NT2/D1 (cell line): ENCODE measurements at regions not wholly inside any gene's neighbourhood (a gene's known extent, or its start where the extent isn't known, plus 50 kb on each side); places are given as distances from the start of the nearest gene placed in this dataset.
"Not testable (repeated sequence)": the region's sequence is repeated elsewhere in the genome, so short reads cannot be mapped to it uniquely, and the experiment has no call there.

Experiments
- DNase-seq: peaks from one replicate; pipeline ENCODE4 v3.0.0-alpha.2; 2011; ENCODE audit warnings: low read depth, low spot score
- H3K27me3 ChIP-seq: 2 replicates; pipeline ENCODE4 v1.6.0; 2011; ENCODE audit warnings: mild to moderate bottlenecking; ENCODE audit not compliant: insufficient read length, insufficient read depth
- H3K36me3 ChIP-seq: 2 replicates; pipeline ENCODE4 v1.6.1; 2011; ENCODE audit warnings: mild to moderate bottlenecking, low read length, mixed read lengths; ENCODE audit not compliant: insufficient read depth, insufficient read length
- H3K4me1 ChIP-seq: 2 replicates; pipeline ENCODE4 v1.5.1; 2011; ENCODE audit not compliant: insufficient read depth, insufficient read length
- H3K4me3 ChIP-seq: 2 replicates; pipeline ENCODE4 v1.5.1; 2011; ENCODE audit warnings: low read depth; ENCODE audit not compliant: insufficient read length
- H3K9ac ChIP-seq: 2 replicates; pipeline ENCODE4 v1.6.0; 2011; ENCODE audit warnings: low read depth; ENCODE audit not compliant: insufficient read length
- H3K9me3 ChIP-seq: 2 replicates; pipeline ENCODE4 v1.5.1; 2011; ENCODE audit warnings: mild to moderate bottlenecking, low read length; ENCODE audit not compliant: insufficient read depth
- SUZ12 ChIP-seq: IDR thresholded peaks from 2 replicates; pipeline ENCODE4 v1.6.1; 2011; ENCODE audit not compliant: insufficient read length, insufficient read depth; ENCODE audit errors: extremely low read depth
- YY1 ChIP-seq: IDR thresholded peaks from 2 replicates; pipeline ENCODE4 v1.6.1; 2011; ENCODE audit not compliant: insufficient read length, insufficient read depth
- ZNF274 ChIP-seq: IDR thresholded peaks from 2 replicates; pipeline ENCODE4 v1.6.1; 2011; ENCODE audit warnings: mild to moderate bottlenecking, low read depth, low read length

DNA sequence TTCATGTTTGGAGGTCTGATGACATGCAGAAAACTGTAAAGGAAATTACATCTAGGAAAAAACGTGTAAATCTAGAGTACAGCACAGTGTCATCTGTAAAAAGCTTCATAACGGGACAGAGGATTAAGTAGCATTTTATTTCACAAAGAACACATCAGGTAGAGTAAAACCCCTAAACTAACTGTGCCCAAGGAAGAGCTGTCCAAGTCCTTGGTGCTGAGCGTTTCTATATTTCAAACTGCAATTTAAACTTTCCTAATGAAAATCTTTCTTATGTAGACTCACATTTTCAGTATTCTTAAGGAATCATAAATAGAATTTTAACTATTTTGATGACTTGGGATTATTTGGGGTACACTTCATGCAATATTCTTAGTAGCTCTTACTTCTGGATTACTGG lies 646.2 kb downstream of the IPMK start:
- no peak for DNase-seq
- no peaks in the 10 kb centered on the region for H3K27me3 ChIP-seq
- no peak for TF ChIP-seq SUZ12
- TF ChIP-seq ZNF274: no peak
- TF ChIP-seq YY1: no peak

DNA sequence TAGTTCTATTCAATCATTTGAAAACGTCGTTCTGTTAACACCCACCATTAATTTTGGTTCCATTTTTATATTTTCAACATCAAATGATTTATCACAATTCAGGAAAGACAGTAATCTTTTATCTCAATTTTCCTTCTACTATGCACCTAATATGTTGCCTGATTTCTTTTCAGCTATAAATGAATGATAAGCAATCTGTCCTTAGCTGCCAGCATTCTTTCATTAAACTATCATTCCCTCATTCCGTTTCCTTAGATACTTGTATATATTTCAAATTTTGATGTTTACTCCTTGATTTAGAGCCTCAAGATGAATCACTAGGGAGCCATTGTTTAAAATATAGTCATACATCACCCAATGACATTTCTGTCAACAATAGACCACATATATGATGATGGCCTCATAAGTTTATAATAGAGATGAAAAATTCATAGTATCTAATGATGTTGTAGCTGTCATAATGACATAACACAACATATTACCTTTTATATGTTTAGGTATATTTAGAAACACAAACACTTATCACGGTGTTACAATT lies 661.7 kb downstream of the IPMK start:
- no peak for DNase-seq
- Histone ChIP-seq H3K4me1 (no peaks in the 10 kb centered on the region), H3K9me3 (no peaks in the 10 kb centered on the region), H3K9ac (no peak overlapping the region), H3K4me3 (no peak overlapping the region), H3K36me3 (no peaks in the 10 kb centered on the region), H3K27me3 (no peaks in the 10 kb centered on the region)
- no peak for TF ChIP-seq YY1
- TF ChIP-seq ZNF274: no peak
- no peak for TF ChIP-seq SUZ12

More for the DNA sequence above, 646.2 kb downstream of the IPMK start:
- Histone ChIP-seq H3K36me3 (no peaks in the 10 kb centered on the region), H3K9me3 (no peaks in the 10 kb centered on the region), H3K9ac (no peak overlapping the region), H3K4me1 (no peaks in the 10 kb centered on the region), H3K4me3 (no peak overlapping the region)

DNA sequence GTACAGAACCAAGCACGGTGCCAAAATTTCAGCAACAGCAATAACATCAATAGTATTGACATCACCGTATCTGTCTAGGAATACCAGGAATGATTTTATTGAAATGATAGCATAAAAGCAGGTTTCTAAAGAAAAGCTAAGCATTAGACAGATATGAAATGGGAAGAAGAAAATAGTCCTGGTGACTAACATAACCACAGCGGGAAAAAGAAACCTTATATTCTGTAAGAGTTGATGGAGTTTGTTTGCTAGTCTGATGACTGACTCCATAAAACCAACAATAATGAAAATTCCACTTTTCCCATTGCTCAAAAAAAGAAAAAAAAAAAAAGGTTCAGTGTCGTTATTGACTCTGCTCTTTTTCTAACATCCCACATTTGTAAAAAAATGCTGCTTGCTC lies 668.3 kb downstream of the IPMK start:
- no peak for TF ChIP-seq ZNF274
- TF ChIP-seq YY1: no peak
- no peak for TF ChIP-seq SUZ12
- Histone ChIP-seq H3K9me3 (no peaks in the 10 kb centered on the region), H3K4me1 (no peaks in the 10 kb centered on the region), H3K36me3 (no peaks in the 10 kb centered on the region), H3K4me3 (no peak overlapping the region), H3K9ac (no peak overlapping the region), H3K27me3 (no peaks in the 10 kb centered on the region)
- no peak for DNase-seq

- Histone ChIP-seq H3K36me3 (no peaks in the 10 kb centered on the region), H3K4me3 (no peak overlapping the region), H3K4me1 (no peaks in the 10 kb centered on the region), H3K27me3 (no peaks in the 10 kb centered on the region), H3K9ac (no peak overlapping the region), H3K9me3 (no peaks in the 10 kb centered on the region)
- TF ChIP-seq ZNF274 (no peak), YY1 (no peak), SUZ12 (no peak)
- no peak for DNase-seq
These were observed 673.6 kb downstream of the IPMK start for GRCh38 chr10:57593983-57594573.

DNA sequence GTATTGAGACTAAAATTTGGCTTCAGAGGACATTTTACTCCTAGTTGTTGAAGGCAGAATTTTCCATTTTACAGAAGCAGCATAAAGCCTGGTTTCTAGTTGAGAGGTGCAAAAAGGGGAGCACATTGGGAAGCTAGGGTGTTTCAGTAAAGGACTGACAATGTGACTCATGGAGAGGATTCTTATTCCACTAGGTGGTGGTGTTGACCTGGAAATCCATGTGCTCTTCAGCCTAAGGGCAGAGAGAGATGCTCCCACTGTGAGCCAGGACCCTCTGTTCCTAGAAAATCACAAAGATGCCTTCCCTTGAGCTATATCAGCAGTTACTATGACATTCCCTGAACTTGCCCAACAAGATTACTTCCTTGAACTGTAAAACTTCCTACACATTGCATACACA lies 687.8 kb downstream of the IPMK start:
- H3K9ac ChIP-seq: no peak overlapping the region
- H3K27me3 ChIP-seq: no peaks in the 10 kb centered on the region
- H3K4me3 ChIP-seq: no peak overlapping the region
- peaks cover 25% of the 10 kb centered on the region for H3K9me3 ChIP-seq
- no peaks in the 10 kb centered on the region for H3K36me3 ChIP-seq
- no peak for TF ChIP-seq YY1
- no peak for TF ChIP-seq ZNF274
- no peak for TF ChIP-seq SUZ12
- DNase-seq: peak; percentile 35
- H3K4me1 ChIP-seq: no peaks in the 10 kb centered on the region

DNA sequence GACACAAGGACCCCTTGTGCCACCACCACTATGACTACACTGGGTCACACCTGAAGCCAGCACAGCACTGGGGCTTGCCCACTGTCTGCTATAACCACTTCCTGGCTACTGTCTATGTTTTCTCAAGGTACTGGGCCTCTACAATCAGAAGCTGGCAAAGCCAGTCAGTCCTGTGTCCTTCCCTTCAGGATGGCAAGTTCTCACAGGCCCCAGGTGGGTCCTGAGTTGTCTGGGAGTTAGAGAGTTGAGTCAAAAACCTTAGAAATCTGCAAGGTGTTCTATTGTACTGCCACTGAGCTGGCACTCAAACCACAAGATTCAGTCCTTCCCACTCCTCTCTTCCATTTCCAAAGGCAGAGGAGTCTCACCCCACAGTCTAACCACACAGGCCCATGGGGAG lies 705.5 kb downstream of the IPMK start:
- no peak overlapping the region for H3K9ac ChIP-seq

GRCh38 chr10:57551774-57552173 lies 715.9 kb downstream of the IPMK start:
- H3K27me3 ChIP-seq, H3K9me3 ChIP-seq, H3K9ac ChIP-seq, H3K4me3 ChIP-seq, H3K4me1 ChIP-seq, H3K36me3 ChIP-seq, DNase-seq: not testable (repeated sequence)

More for the DNA sequence above, 705.5 kb downstream of the IPMK start:
- DNase-seq: no peak
- Histone ChIP-seq H3K36me3 (no peaks in the 10 kb centered on the region), H3K27me3 (no peaks in the 10 kb centered on the region), H3K4me1 (no peaks in the 10 kb centered on the region), H3K9me3 (no peaks in the 10 kb centered on the region), H3K4me3 (no peak overlapping the region)
- TF ChIP-seq YY1 (no peak), SUZ12 (no peak), ZNF274 (no peak)
